ENCODE measurements at regions not wholly inside any gene's neighbourhood (a gene's known extent, or its start where the extent isn't known, plus 50 kb on each side); places are given as distances from the start of the nearest gene placed in this dataset.

DNA sequence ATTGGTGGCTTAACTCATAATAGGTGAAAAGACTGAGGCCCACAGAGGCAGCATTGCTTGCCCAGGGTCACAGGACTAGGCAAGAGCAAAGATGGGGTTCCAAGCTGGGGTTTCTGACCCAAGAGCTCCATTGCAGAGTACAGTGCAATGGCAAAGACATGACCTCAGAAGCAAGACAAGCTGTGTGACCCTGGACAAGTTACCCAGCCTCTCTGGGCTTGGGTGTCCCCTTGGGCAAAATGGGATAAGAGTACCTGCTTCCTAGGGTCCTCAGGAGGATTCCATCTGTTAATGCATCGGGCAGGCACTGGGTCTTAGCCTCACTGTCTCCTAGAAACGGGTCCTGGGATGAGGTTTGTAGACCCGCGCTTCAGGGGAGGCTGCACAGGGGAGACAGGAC lies 111.6 kb upstream of the NCOR2 start:
- intact Hi-C loops (cut with DNase I) = no loop called here
- Histone ChIP-seq H3K27ac (ENCODE audit: low read depth in 2 of 2, low read length in 2 of 2) (no peak overlapping the region), H3K27me3 (ENCODE audit: control insufficient read depth, insufficient read depth, low read length) (no peaks in the 10 kb centered on the region), H3K9ac (ENCODE audit: low read length in 3 of 3) (no peak overlapping the region), H3K4me3 (ENCODE audit: low read length in 3 of 3) (no peak overlapping the region), H3K4me1 (ENCODE audit: control insufficient read depth in 2 of 3, insufficient read depth in 2 of 3, low read depth in 1 of 3, low read length in 3 of 3) (peaks cover 3 to 39% (median 7%) of the 10 kb centered on the region in 3 donors), H3K36me3 (ENCODE audit: control insufficient read depth in 2 of 3, insufficient read depth in 3 of 3, low read length in 3 of 3) (no peaks in the 10 kb centered on the region), H3K9me3 (ENCODE audit: control insufficient read depth in 2 of 3, insufficient read depth in 1 of 3, low read length in 3 of 3) (no peaks in the 10 kb centered on the region)
- no peak for FAIRE-seq
- TF ChIP-seq, protein P1, sequence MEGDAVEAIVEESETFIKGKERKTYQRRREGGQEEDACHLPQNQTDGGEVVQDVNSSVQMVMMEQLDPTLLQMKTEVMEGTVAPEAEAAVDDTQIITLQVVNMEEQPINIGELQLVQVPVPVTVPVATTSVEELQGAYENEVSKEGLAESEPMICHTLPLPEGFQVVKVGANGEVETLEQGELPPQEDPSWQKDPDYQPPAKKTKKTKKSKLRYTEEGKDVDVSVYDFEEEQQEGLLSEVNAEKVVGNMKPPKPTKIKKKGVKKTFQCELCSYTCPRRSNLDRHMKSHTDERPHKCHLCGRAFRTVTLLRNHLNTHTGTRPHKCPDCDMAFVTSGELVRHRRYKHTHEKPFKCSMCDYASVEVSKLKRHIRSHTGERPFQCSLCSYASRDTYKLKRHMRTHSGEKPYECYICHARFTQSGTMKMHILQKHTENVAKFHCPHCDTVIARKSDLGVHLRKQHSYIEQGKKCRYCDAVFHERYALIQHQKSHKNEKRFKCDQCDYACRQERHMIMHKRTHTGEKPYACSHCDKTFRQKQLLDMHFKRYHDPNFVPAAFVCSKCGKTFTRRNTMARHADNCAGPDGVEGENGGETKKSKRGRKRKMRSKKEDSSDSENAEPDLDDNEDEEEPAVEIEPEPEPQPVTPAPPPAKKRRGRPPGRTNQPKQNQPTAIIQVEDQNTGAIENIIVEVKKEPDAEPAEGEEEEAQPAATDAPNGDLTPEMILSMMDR (IDR thresholded peaks at IDR 0.05; ENCODE audit: borderline replicate concordance, extremely low read depth, insufficient read depth) = no peak
- no peak for DNase-seq

DNA sequence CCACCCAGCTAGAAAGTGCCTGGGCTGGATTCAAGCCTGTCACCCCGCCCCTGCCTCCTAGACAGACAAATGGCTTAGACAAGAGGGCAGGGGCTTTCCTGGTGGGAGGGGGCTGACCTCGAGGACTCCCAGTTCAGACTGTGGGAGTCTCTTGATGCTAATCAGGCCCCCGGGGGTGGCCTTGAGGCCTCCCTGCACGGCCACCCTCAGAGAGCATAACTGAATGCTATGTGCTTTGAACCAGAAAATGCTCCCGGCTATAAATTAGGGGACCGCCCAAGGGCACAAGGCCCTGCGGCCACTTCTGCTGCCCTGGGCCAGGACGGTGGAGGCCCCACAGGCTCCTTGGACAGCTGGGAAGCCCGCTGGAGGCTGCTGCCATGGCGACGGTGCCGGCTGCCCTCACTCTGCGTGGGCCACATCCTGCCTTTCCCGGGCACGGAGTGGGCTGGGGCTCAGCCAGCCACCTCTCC lies 111.0 kb upstream of the NCOR2 start:
- no peaks in the 10 kb centered on the region for H3K9me3 ChIP-seq (ENCODE audit: control insufficient read depth in 2 of 3, insufficient read depth in 1 of 3, low read length in 3 of 3)
- FAIRE-seq (no peak), DNase-seq (peak; percentile 79 to 89 (median 83))
- no peak overlapping the region for H3K4me3 ChIP-seq (ENCODE audit: low read length in 3 of 3)
- H3K4me1 ChIP-seq (ENCODE audit: control insufficient read depth in 2 of 3, insufficient read depth in 2 of 3, low read depth in 1 of 3, low read length in 3 of 3) = peaks cover 3 to 39% (median 7%) of the 10 kb centered on the region in 3 donors
- H3K27me3 ChIP-seq (ENCODE audit: control insufficient read depth, insufficient read depth, low read length) = no peaks in the 10 kb centered on the region
- intact Hi-C loops (cut with DNase I) = no loop called here
- no peak overlapping the region for H3K27ac ChIP-seq (ENCODE audit: low read depth in 2 of 2, low read length in 2 of 2)
- H3K36me3 ChIP-seq (ENCODE audit: control insufficient read depth in 2 of 3, insufficient read depth in 3 of 3, low read length in 3 of 3) = no peaks in the 10 kb centered on the region
- H3K9ac ChIP-seq (ENCODE audit: low read length in 3 of 3) = no peak overlapping the region
- TF ChIP-seq, protein P1 (IDR thresholded peaks at IDR 0.05; ENCODE audit: borderline replicate concordance, extremely low read depth, insufficient read depth) = no peak

DNA sequence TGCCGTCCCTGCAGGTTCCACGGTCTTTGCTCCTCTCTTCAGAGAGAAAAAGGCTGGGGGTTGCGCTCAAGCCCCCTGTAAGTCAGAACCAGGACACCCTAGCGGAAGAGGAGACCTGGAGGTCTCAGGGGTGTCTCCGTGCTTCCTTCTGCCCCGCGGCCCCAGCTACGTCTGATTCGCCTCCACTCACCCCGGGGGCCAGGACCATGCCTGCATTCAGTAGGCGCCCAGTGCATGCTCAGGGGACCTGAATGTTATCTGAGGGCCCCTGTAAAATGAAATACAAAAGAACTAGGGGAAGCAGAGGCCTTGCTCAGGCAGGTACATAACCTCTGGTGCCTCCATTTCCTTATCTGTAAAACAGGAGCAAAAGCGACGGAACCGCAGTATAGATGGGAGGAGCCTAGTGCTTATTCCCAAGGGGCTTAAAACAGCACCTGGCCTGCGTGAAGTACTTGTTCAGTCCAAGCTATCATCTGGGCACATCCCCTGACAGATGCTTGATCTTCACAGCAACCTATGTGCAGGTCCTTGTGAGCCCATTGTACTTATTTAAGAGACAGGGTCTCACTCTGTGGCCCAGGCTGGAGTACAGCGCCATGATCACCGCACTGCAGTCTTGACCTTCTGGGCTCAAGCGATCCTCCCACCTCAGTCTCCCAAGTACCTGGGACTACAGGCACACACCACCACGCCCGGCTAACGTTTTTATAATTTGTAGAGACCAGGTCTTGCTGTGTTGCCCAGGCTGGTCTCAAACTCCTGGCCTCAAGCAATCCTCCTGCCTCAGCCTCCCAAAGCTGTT lies 110.3 kb upstream of the NCOR2 start:
- no peaks in the 10 kb centered on the region for H3K9me3 ChIP-seq (ENCODE audit: control insufficient read depth in 2 of 3, insufficient read depth in 1 of 3, low read length in 3 of 3)
- H3K4me1 ChIP-seq (ENCODE audit: control insufficient read depth in 2 of 3, insufficient read depth in 2 of 3, low read depth in 1 of 3, low read length in 3 of 3) = peaks cover 3 to 39% (median 7%) of the 10 kb centered on the region in 3 donors
- no peak overlapping the region for H3K27ac ChIP-seq (ENCODE audit: low read depth in 2 of 2, low read length in 2 of 2)
- FAIRE-seq (no peak), DNase-seq (peak in 1 of 5 donors; percentile 59)
- H3K9ac ChIP-seq (ENCODE audit: low read length in 3 of 3) = no peak overlapping the region
- no peaks in the 10 kb centered on the region for H3K27me3 ChIP-seq (ENCODE audit: control insufficient read depth, insufficient read depth, low read length)
- TF ChIP-seq, protein P1 (IDR thresholded peaks at IDR 0.05; ENCODE audit: borderline replicate concordance, extremely low read depth, insufficient read depth) = no peak
- intact Hi-C loops (cut with DNase I) = no loop called here
- H3K4me3 ChIP-seq (ENCODE audit: low read length in 3 of 3) = no peak overlapping the region
- H3K36me3 ChIP-seq (ENCODE audit: control insufficient read depth in 2 of 3, insufficient read depth in 3 of 3, low read length in 3 of 3) = no peaks in the 10 kb centered on the region

All from kidney (tissue), 13 donors.